ENCODE measurements at regions not wholly inside any gene's neighbourhood (a gene's known extent, or its start where the extent isn't known, plus 50 kb on each side); places are given as distances from the start of the nearest gene placed in this dataset.

GRCh38 chr7:118846977-118847376 lies 622.5 kb downstream of the ANKRD7 start:
- intact Hi-C loops (cut with micrococcal nuclease; ENCODE audit: unreplicated experiment) = no loop called here
- Histone ChIP-seq H3K4me1 (replicated peaks; ENCODE audit: insufficient read depth) (no peaks in the 10 kb centered on the region), H3K27ac (no peak overlapping the region), H3K4me2 (no peak overlapping the region), H3K79me2 (ENCODE audit: low read depth) (no peaks in the 10 kb centered on the region), H3K9me2 (ENCODE audit: insufficient read depth) (no peaks in the 10 kb centered on the region), H3K4me3 (no peak overlapping the region), H3K36me3 (ENCODE audit: low read depth) (no peaks in the 10 kb centered on the region), H3F3A (ENCODE audit: insufficient read depth, low read depth) (no peaks in the 10 kb centered on the region), H3K27me3 (ENCODE audit: insufficient read depth, low read depth) (no peaks in the 10 kb centered on the region), H2AFZ (no peak overlapping the region), H4K20me1 (ENCODE audit: insufficient read depth) (no peaks in the 10 kb centered on the region), H3K9me3 (ENCODE audit: insufficient read depth, low read depth) (no peaks in the 10 kb centered on the region)
- no peak for DNase-seq
- CTCF ChIA-PET = no interaction called here
- POLR2A ChIA-PET (ENCODE audit: unreplicated experiment) = interaction anchor here (0.6 kb wide), 1 partner anchor 85 kb away, joined by 3 read pairs; no protein-coding TSS in a partner anchor
- BruUV-seq (replicated peaks) = no TSS peak
- no peak for TF ChIP-seq CTCF (conservative IDR thresholded peaks at IDR 0.05)
- no peak for TF ChIP-seq EZH2 (IDR thresholded peaks at IDR 0.05; ENCODE audit: low read depth)

DNA sequence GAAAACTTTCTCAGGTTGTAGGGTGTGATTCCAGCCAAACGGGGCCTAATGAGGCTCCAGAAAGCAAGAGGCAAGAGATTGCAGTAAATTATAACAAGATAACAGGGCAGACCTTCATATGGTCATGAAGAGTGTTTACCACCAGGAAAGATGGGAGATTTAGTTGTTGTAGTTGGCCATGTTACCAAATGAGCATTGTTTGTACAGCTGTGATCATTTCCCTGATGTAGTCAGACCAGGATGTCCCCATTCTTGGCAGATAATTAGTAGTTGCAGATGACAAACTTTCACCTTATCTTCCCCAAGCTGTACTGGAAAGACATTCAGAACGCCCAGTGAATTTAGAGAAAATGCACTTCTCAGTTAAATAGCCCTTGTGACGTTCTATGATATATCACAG lies 630.8 kb downstream of the ANKRD7 start:
- no peaks in the 10 kb centered on the region for H3F3A ChIP-seq (ENCODE audit: insufficient read depth, low read depth)
- no peak for DNase-seq
- no peaks in the 10 kb centered on the region for H4K20me1 ChIP-seq (ENCODE audit: insufficient read depth)
- no peaks in the 10 kb centered on the region for H3K4me1 ChIP-seq (replicated peaks; ENCODE audit: insufficient read depth)
- TF ChIP-seq EZH2 (IDR thresholded peaks at IDR 0.05; ENCODE audit: low read depth) = no peak
- TF ChIP-seq CTCF (conservative IDR thresholded peaks at IDR 0.05) = no peak
- no peaks in the 10 kb centered on the region for H3K27me3 ChIP-seq (ENCODE audit: insufficient read depth, low read depth)
- intact Hi-C loops (cut with micrococcal nuclease; ENCODE audit: unreplicated experiment) = no loop called here
- H3K9me3 ChIP-seq (ENCODE audit: insufficient read depth, low read depth) = no peaks in the 10 kb centered on the region
- H3K27ac ChIP-seq = no peak overlapping the region
- ChIA-PET POLR2A (ENCODE audit: unreplicated experiment) (no interaction called here), CTCF (no interaction called here)
- H3K9me2 ChIP-seq (ENCODE audit: insufficient read depth) = no peaks in the 10 kb centered on the region
- no peak overlapping the region for H3K4me3 ChIP-seq
- H3K79me2 ChIP-seq (ENCODE audit: low read depth) = no peaks in the 10 kb centered on the region
- H3K4me2 ChIP-seq = no peak overlapping the region
- 0 out of 2 replicates have a peak overlapping the region, but pooled peaks have one; percentile 13 for H2AFZ ChIP-seq
- H3K36me3 ChIP-seq (ENCODE audit: low read depth) = no peaks in the 10 kb centered on the region
- BruUV-seq (replicated peaks) = no TSS peak

DNA sequence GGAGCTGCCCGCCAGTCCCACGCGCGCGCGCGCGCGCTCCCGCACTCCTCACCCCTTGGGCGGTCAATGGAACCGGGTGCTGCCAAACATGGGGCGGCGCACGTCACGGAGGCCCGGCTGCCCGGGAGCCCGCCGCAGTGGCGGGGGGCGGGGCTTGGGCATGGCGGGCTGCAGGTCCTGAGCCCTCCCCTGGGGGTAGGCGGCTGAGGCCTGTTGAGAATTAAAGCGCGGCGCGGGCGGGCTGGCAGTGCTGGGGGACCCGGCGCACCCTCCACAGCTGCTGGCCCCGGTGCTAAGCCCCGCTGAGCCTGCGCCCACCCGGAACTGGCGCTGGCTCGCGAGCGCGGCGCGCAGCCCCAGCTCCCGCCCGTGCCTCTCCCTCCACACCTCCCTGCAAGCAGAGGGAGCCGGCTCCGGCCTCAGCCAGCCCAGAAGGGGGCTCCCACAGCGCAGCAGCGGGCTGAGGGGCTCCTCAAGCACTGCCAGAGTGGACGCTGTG lies 634.2 kb downstream of the ANKRD7 start:
- Histone ChIP-seq H4K20me1 (ENCODE audit: insufficient read depth) (no peaks in the 10 kb centered on the region), H3K79me2 (ENCODE audit: low read depth) (no peaks in the 10 kb centered on the region), H3K9me2 (ENCODE audit: insufficient read depth) (no peaks in the 10 kb centered on the region), H2AFZ (no peak overlapping the region), H3K36me3 (ENCODE audit: low read depth) (no peaks in the 10 kb centered on the region), H3F3A (ENCODE audit: insufficient read depth, low read depth) (no peaks in the 10 kb centered on the region), H3K4me1 (replicated peaks; ENCODE audit: insufficient read depth) (no peaks in the 10 kb centered on the region), H3K27me3 (ENCODE audit: insufficient read depth, low read depth) (no peaks in the 10 kb centered on the region), H3K9me3 (ENCODE audit: insufficient read depth, low read depth) (no peaks in the 10 kb centered on the region), H3K4me2 (no peak overlapping the region), H3K27ac (no peak overlapping the region), H3K4me3 (no peak overlapping the region)
- TF ChIP-seq CTCF (conservative IDR thresholded peaks at IDR 0.05) = no peak
- no peak for TF ChIP-seq EZH2 (IDR thresholded peaks at IDR 0.05; ENCODE audit: low read depth)
- POLR2A ChIA-PET (ENCODE audit: unreplicated experiment) = no interaction called here
- intact Hi-C loops (cut with micrococcal nuclease; ENCODE audit: unreplicated experiment) = no loop called here
- CTCF ChIA-PET = no interaction called here
- no TSS peak for BruUV-seq (replicated peaks)
- no peak for DNase-seq
